D721Med (cell line): ENCODE measurements at regions not wholly inside any gene's neighbourhood (a gene's known extent, or its start where the extent isn't known, plus 50 kb on each side); places are given as distances from the start of the nearest gene placed in this dataset.

ENCODE experiments used
- DNase-seq: peaks from one replicate; pipeline ENCODE4 v3.0.0; 2011; ENCODE audit warnings: low spot score; ENCODE audit not compliant: insufficient read length
- FAIRE-seq: peaks from 2 replicates; lab custom pipeline; 2011; peaks lifted over from hg19 to GRCh38; lab: Jason Lieb, UNC
- CTCF ChIP-seq: IDR thresholded peaks from 2 replicates; pipeline ENCODE4 v1.5.1; 2012; ENCODE audit warnings: mild to moderate bottlenecking, control low read depth; ENCODE audit not compliant: insufficient read depth; ENCODE audit errors: missing control alignments

DNA sequence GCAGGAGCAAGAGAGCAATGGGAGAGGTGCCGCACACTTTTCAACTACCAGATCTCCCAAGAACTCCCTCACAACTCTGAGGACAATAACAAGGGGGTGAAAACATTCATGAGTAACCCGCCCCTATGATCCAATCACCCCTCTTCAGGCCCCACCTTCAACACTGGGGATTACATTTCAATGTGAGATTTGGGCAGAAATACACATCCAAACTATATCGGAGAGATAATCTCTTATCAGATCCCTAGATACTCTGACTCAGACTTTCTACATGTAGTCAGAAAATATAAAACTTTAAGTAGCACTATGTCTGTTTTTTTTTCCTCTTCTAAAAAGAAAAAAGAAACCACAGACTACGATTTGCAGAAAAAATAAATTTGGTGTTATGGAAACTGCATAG is 1595.9 kb upstream of the NUDT12 start:
- TF ChIP-seq CTCF = no peak
- no peak for DNase-seq
- FAIRE-seq = no peak

- DNase-seq (no peak), FAIRE-seq (peak; percentile 25)
- no peak for TF ChIP-seq CTCF
Observed at GRCh38 chr5:105150323-105150722, 1587.7 kb upstream of the NUDT12 start.

GRCh38 chr5:105146867-105147266 is 1584.3 kb upstream of the NUDT12 start:
- FAIRE-seq (no peak), DNase-seq (no peak)
- no peak for TF ChIP-seq CTCF

DNA sequence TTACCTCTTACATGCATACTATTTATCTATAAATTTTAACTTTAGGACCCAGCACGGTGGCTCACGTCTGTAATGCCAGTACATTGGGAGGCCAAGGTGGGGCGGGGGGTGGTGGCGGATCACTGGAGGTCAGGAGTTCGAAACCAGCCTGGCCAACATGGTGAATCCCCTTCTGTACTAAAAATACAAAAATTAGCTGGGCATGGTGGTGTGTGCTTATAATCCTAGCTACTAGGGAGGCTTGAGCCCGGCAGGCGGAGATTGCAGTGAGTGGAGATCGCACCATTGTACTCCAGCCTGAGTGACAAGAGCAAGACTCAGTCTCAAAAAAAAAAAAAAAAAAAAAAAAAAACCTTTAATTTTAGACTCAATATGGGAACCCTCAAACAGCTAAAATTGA is 1582.6 kb upstream of the NUDT12 start:
- no peak for FAIRE-seq
- DNase-seq = no peak

DNA sequence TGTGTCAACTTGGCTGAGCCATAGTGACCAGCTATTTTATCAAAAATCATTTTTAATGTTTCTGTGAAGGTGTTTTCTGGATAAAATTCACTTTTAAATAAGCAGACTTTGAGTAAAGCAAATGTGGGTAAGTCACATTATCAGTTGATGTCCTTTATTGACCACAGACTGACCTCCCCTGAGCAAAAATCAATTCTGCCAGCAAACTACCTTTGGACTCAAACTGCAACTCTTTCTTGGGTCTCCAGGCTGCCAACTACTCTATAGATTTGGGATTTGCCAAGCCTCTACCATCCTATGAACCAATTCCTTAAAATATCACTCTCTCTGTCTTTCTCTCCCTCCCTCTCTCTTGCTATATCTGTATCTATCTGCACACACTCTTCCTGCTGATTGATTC is 1571.7 kb upstream of the NUDT12 start:
- no peak for TF ChIP-seq CTCF
- DNase-seq = no peak
- no peak for FAIRE-seq

More for the DNA sequence above, 1582.6 kb upstream of the NUDT12 start:
- TF ChIP-seq CTCF = no peak

GRCh38 chr5:105133087-105133486 is 1570.5 kb upstream of the NUDT12 start:
- no peak for TF ChIP-seq CTCF
- FAIRE-seq = no peak
- no peak for DNase-seq

DNA sequence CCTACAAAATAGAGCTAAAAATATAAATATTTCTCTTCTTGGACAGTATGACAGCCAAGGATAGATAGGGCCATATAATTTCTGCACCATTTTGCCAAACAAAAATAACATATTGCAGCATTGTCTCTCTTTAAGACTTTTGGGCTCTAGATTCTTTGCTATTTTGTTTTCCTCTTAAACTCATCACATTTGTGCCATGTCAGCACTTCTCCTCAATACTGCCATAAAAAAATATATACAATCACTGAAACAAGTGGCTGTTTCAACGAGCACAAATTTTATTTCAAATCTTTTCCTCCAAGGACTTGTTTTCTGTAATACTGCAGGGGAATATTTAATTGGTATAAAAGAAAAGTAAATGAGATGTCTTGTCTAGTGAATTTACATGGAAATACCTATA is 1570.0 kb upstream of the NUDT12 start:
- no peak for TF ChIP-seq CTCF
- no peak for FAIRE-seq
- DNase-seq = no peak
